PC-9 (cell line): ENCODE measurements at regions not wholly inside any gene's neighbourhood (a gene's known extent, or its start where the extent isn't known, plus 50 kb on each side); places are given as distances from the start of the nearest gene placed in this dataset.

Experiments
- CTCF ChIP-seq: fragments of 200-600 bp; sonication (generic); conservative IDR thresholded peaks from 2 replicates; pipeline ENCODE4 v1.6.1; 2017; ENCODE audit warnings: mixed run types, antibody characterized with exemption, mild to moderate bottlenecking, moderate library complexity
- EZH2 ChIP-seq: fragments of 200-600 bp; sonication (generic); IDR thresholded peaks from 2 replicates; pipeline ENCODE4 v1.8.0; 2017; ENCODE audit warnings: antibody characterized with exemption, low read depth

- no peak for TF ChIP-seq CTCF
- TF ChIP-seq EZH2: no peak
These were observed 951.3 kb upstream of the SEMA6D start for GRCh38 chr15:46766021-46766420.
